ENCODE measurements at regions not wholly inside any gene's neighbourhood (a gene's known extent, or its start where the extent isn't known, plus 50 kb on each side); places are given as distances from the start of the nearest gene placed in this dataset.

DNA sequence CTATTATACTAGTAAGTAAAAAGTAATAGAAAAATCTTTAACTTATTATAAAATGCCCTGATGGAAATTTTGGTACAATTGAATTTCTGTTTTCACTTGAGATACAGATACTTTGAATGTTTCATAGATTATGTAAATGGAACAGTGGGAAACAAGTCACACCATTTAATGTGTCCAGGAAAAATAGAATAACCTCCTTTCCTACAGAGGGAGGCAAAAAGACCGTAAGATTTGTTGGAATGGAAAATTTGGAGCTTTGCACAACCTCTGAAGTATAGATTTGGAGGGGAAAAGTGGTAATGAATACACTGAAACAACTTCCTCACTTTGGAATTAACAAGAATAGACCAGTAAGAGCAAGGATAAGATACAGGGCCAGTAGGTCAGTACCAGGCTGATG is 149.2 kb upstream of the L3MBTL4 start:
- TF ChIP-seq, protein P1, sequence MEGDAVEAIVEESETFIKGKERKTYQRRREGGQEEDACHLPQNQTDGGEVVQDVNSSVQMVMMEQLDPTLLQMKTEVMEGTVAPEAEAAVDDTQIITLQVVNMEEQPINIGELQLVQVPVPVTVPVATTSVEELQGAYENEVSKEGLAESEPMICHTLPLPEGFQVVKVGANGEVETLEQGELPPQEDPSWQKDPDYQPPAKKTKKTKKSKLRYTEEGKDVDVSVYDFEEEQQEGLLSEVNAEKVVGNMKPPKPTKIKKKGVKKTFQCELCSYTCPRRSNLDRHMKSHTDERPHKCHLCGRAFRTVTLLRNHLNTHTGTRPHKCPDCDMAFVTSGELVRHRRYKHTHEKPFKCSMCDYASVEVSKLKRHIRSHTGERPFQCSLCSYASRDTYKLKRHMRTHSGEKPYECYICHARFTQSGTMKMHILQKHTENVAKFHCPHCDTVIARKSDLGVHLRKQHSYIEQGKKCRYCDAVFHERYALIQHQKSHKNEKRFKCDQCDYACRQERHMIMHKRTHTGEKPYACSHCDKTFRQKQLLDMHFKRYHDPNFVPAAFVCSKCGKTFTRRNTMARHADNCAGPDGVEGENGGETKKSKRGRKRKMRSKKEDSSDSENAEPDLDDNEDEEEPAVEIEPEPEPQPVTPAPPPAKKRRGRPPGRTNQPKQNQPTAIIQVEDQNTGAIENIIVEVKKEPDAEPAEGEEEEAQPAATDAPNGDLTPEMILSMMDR (conservative IDR thresholded peaks at IDR 0.05 in 1 of 2, IDR thresholded peaks at IDR 0.05 in 1 of 2; ENCODE audit: extremely low read depth in 1 of 2, insufficient read depth in 1 of 2, low read depth in 1 of 2, low read length in 2 of 2), result no peak
- no peak for TF ChIP-seq EZH2 (IDR thresholded peaks at IDR 0.05; ENCODE audit: borderline replicate concordance, low read length)

All from mammary epithelial cell (primary cell).